ENCODE measurements at regions not wholly inside any gene's neighbourhood (a gene's known extent, or its start where the extent isn't known, plus 50 kb on each side); places are given as distances from the start of the nearest gene placed in this dataset.

GRCh38 chr12:94768398-94769046 lies 118.2 kb upstream of the TMCC3 start:
- no peaks in the 10 kb centered on the region for H3K27me3 ChIP-seq
- no peak for TF ChIP-seq POLR2AphosphoS5 (IDR thresholded peaks at IDR 0.05)
- TF ChIP-seq POLR2A (IDR thresholded peaks at IDR 0.05) = no peak
- no peak for TF ChIP-seq EP300 (IDR thresholded peaks at IDR 0.05)
- no peaks in the 10 kb centered on the region for H3K9me3 ChIP-seq
- no peak overlapping the region for H3K4me3 ChIP-seq
- WGBS = 34% methylated on average over 7 of the region's 7 CpGs
- H3K27ac ChIP-seq = no peak overlapping the region
- no peak for DNase-seq (ENCODE audit: low spot score in 2 of 2)
- H3K36me3 ChIP-seq = no peaks in the 10 kb centered on the region
- H3K4me1 ChIP-seq = no peaks in the 10 kb centered on the region

DNA sequence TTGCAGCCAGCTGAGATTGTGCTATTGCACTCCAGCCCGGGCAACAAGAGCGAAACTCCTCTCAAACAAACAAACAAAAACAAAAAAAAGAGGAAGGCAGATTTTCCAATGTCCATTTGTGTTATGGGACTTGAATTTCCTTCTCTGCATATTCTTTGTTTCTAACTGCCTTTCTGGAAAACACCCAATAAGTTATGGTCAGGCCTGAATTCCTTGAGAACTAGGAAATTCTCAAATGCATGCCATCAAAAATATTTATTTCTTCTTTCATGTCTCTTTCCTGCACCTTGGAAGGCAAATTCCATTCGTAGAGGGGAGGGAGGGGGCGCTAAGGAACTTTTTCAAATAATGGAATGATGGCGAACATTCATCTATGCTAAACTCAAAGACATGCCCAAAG lies 117.6 kb upstream of the TMCC3 start:
- WGBS = 70% methylated on average over 5 of the region's 5 CpGs
- H3K27ac ChIP-seq = no peak overlapping the region
- no peak for DNase-seq (ENCODE audit: low spot score in 2 of 2)

GRCh38 chr12:94766397-94766796 lies 116.0 kb upstream of the TMCC3 start:
- no peaks in the 10 kb centered on the region for H3K36me3 ChIP-seq
- no peak for TF ChIP-seq CTCF (IDR thresholded peaks at IDR 0.05)
- TF ChIP-seq EP300 (IDR thresholded peaks at IDR 0.05) = no peak
- TF ChIP-seq POLR2AphosphoS5 (IDR thresholded peaks at IDR 0.05) = no peak
- no peak for TF ChIP-seq POLR2A (IDR thresholded peaks at IDR 0.05)
- WGBS = 100% methylated on average over 1 of the region's 1 CpG
- no peak overlapping the region for H3K27ac ChIP-seq
- H3K27me3 ChIP-seq = no peaks in the 10 kb centered on the region
- no peak overlapping the region for H3K4me3 ChIP-seq
- no peaks in the 10 kb centered on the region for H3K4me1 ChIP-seq
- H3K9me3 ChIP-seq = no peaks in the 10 kb centered on the region
- no peak for DNase-seq (ENCODE audit: low spot score in 2 of 2)

More for the DNA sequence above, 117.6 kb upstream of the TMCC3 start:
- no peaks in the 10 kb centered on the region for H3K4me1 ChIP-seq
- H3K9me3 ChIP-seq = no peaks in the 10 kb centered on the region
- H3K36me3 ChIP-seq = no peaks in the 10 kb centered on the region
- H3K27me3 ChIP-seq = no peaks in the 10 kb centered on the region
- H3K4me3 ChIP-seq = no peak overlapping the region
- TF ChIP-seq POLR2A (IDR thresholded peaks at IDR 0.05) = no peak
- no peak for TF ChIP-seq CTCF (IDR thresholded peaks at IDR 0.05)
- TF ChIP-seq POLR2AphosphoS5 (IDR thresholded peaks at IDR 0.05) = no peak
- no peak for TF ChIP-seq EP300 (IDR thresholded peaks at IDR 0.05)

DNA sequence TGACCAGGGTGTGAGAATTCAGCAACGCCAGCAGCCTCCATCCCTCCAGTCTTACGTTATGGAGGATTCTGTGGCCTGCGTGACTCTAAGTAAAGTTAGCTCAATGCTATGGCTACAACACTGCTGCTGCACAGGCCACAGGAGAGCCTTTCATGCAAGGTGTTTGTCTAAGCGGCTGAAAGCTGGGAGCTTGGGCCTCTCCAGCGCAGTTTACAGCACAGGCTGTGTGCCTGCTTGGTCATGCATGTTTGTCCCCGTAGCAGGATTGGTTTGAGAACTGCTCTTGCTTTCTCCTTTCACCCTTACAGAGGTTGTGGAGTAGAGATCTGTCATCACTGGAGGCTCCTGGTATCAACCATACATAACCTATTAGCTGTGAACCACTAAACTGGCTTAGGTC lies 113.1 kb upstream of the TMCC3 start:
- 98% methylated on average over 5 of the region's 6 CpGs for WGBS
- Histone ChIP-seq H3K36me3 (no peaks in the 10 kb centered on the region), H3K27me3 (no peaks in the 10 kb centered on the region), H3K4me1 (no peaks in the 10 kb centered on the region), H3K4me3 (no peak overlapping the region), H3K27ac (no peak overlapping the region), H3K9me3 (no peaks in the 10 kb centered on the region)
- no peak for DNase-seq (ENCODE audit: low spot score in 2 of 2)
- TF ChIP-seq POLR2A (IDR thresholded peaks at IDR 0.05) = no peak
- TF ChIP-seq CTCF (IDR thresholded peaks at IDR 0.05) = no peak
- TF ChIP-seq POLR2AphosphoS5 (IDR thresholded peaks at IDR 0.05) = no peak
- no peak for TF ChIP-seq EP300 (IDR thresholded peaks at IDR 0.05)

GRCh38 chr12:94762943-94763342 lies 112.6 kb upstream of the TMCC3 start:
- H3K27ac ChIP-seq = no peak overlapping the region
- TF ChIP-seq CTCF (IDR thresholded peaks at IDR 0.05) = no peak
- no peak for TF ChIP-seq EP300 (IDR thresholded peaks at IDR 0.05)
- TF ChIP-seq POLR2A (IDR thresholded peaks at IDR 0.05) = no peak
- no peak for TF ChIP-seq POLR2AphosphoS5 (IDR thresholded peaks at IDR 0.05)
- H3K27me3 ChIP-seq = no peaks in the 10 kb centered on the region
- H3K4me1 ChIP-seq = no peaks in the 10 kb centered on the region
- H3K9me3 ChIP-seq = no peaks in the 10 kb centered on the region
- no peak overlapping the region for H3K4me3 ChIP-seq
- H3K36me3 ChIP-seq = no peaks in the 10 kb centered on the region
- DNase-seq (ENCODE audit: low spot score in 2 of 2) = no peak
- 82% methylated on average over 3 of the region's 3 CpGs for WGBS

Measured in suprapubic skin (tissue), 4 donors.